Spinal cord (tissue), 9 donors: ENCODE measurements at regions not wholly inside any gene's neighbourhood (a gene's known extent, or its start where the extent isn't known, plus 50 kb on each side); places are given as distances from the start of the nearest gene placed in this dataset.
"Not testable (repeated sequence)": the region's sequence is repeated elsewhere in the genome, so short reads cannot be mapped to it uniquely, and the experiment has no call there.

Experiments
- DNase-seq, 6 donors: peaks; one replicate each; pipeline versions ENCODE4 v3.0.0 to v3.0.0-alpha.2; 2013 to 2015; ENCODE audit warnings: low spot score in 6 of 6, low read depth in 4 of 6
- H3K27ac ChIP-seq: one replicate; pipeline ENCODE4 v1.5.1; 2013; ENCODE audit warnings: low read depth, low read length, control low read depth
- H3K27me3 ChIP-seq: one replicate; pipeline ENCODE4 v1.6.1; 2013; ENCODE audit warnings: low read length; ENCODE audit not compliant: control insufficient read depth, insufficient read depth
- H3K36me3 ChIP-seq: one replicate; pipeline ENCODE4 v1.6.1; 2013; ENCODE audit warnings: low read length; ENCODE audit not compliant: control insufficient read depth, insufficient read depth
- H3K4me1 ChIP-seq: one replicate; pipeline ENCODE4 v1.6.1; 2013; ENCODE audit warnings: low read length; ENCODE audit not compliant: control insufficient read depth, insufficient read depth
- H3K4me3 ChIP-seq: one replicate; pipeline ENCODE4 v1.5.1; 2013; ENCODE audit warnings: low read depth, low read length, control low read depth
- H3K9me3 ChIP-seq: one replicate; pipeline ENCODE4 v1.6.1; 2013; ENCODE audit warnings: low read length; ENCODE audit not compliant: control insufficient read depth, insufficient read depth
- WGBS: methylation state at CpG from one replicate; pipeline ENCODE4 v1.1.5; 2013; ENCODE audit warnings: missing lambda C conversion rate; ENCODE audit not compliant: insufficient coverage; 5-methylcytosine and 5-hydroxymethylcytosine counted together
- donor health status: healthy.

GRCh38 chr2:23041443-23041842, 343.5 kb upstream of the KLHL29 start:
- no peaks in the 10 kb centered on the region for H3K27me3 ChIP-seq
- H3K36me3 ChIP-seq = no peaks in the 10 kb centered on the region
- no peak overlapping the region for H3K4me3 ChIP-seq
- H3K4me1 ChIP-seq = peaks cover 5% of the 10 kb centered on the region
- no peak for DNase-seq
- 46% methylated on average over 1 of the region's 1 CpG for WGBS
- H3K27ac ChIP-seq = no peak overlapping the region
- no peaks in the 10 kb centered on the region for H3K9me3 ChIP-seq

GRCh38 chr2:23042216-23042906, 342.6 kb upstream of the KLHL29 start:
- WGBS = 72% methylated on average over 7 of the region's 7 CpGs
- Histone ChIP-seq H3K9me3 (no peaks in the 10 kb centered on the region), H3K27me3 (no peaks in the 10 kb centered on the region), H3K4me1 (peaks cover 5% of the 10 kb centered on the region), H3K27ac (no peak overlapping the region), H3K36me3 (no peaks in the 10 kb centered on the region), H3K4me3 (no peak overlapping the region)
- DNase-seq = no peak

DNA sequence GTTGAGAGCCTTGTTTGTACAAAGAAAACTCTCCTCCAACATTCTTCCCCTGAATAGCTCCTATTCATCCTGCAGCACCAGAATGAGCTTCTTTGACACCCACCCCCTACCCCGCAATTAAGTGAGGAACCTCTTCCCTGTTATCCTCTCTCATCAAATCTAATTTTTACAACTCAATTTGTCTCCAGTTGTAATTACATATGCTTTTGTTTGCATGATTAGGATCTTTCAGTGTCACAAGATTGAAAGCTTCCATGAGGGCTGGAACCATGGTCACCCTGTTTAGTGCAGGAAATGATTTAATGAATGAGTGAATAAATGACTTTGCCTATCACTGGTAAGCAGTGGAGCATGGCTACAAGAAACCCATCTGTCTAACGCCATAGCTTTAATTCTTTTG, 334.6 kb upstream of the KLHL29 start:
- H3K4me1 ChIP-seq = no peaks in the 10 kb centered on the region
- H3K9me3 ChIP-seq = no peaks in the 10 kb centered on the region
- H3K36me3 ChIP-seq = no peaks in the 10 kb centered on the region
- H3K27ac ChIP-seq = no peak overlapping the region
- no peak overlapping the region for H3K4me3 ChIP-seq
- peaks cover 2% of the 10 kb centered on the region for H3K27me3 ChIP-seq
- WGBS = 80% methylated on average over 1 of the region's 2 CpGs
- no peak for DNase-seq

DNA sequence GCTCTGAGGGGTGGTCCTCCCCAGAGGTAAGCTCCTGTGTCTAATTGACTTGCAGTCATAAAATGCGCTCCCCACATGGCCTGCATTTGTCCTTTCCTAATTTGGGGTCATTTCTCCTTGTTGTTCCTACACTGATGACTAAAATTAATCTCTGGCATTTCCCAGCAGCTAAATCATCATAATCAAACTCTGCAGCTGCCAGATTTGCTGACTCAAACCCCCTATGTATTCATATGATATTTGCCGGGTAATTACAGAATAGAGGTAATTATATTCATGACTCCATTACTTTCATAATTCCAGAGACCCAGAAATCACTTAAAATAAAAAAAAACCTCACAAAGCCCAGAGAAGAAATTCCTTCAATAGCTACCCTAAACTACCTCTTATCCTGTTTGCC, 331.4 kb upstream of the KLHL29 start:
- no peak overlapping the region for H3K27ac ChIP-seq
- H3K4me3 ChIP-seq = no peak overlapping the region
- no peaks in the 10 kb centered on the region for H3K4me1 ChIP-seq
- H3K27me3 ChIP-seq = peaks cover 2% of the 10 kb centered on the region
- no peaks in the 10 kb centered on the region for H3K9me3 ChIP-seq
- peak in 1 of 6 donors; percentile 76 for DNase-seq
- no peaks in the 10 kb centered on the region for H3K36me3 ChIP-seq
- WGBS = 91% methylated on average over 1 of the region's 2 CpGs

- Histone ChIP-seq H3K4me3 (no peak overlapping the region), H3K27me3 (peaks cover 2% of the 10 kb centered on the region), H3K9me3 (no peaks in the 10 kb centered on the region), H3K36me3 (no peaks in the 10 kb centered on the region), H3K27ac (no peak overlapping the region), H3K4me1 (no peaks in the 10 kb centered on the region)
- no peak for DNase-seq
- 68% methylated on average over 2 of the region's 4 CpGs for WGBS
These were observed 329.7 kb upstream of the KLHL29 start for GRCh38 chr2:23055251-23055650.

DNA sequence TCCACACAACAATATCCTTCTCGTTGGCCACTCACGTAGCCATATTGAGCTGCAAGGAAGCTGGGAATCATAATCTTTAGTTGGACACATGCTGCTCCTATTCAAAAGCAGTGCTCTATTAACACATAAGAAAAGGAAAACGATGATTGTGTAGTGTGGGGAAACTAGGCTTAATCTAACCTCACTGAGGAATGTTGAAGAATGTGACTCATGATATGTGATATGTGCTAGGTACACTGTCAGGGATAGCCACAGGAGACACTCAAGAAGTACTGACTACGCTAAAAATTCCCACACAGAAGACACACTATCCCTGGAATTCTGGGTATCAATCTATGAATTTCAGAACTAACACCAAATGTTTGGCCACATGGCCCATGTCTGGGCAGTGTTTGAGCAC, 328.1 kb upstream of the KLHL29 start:
- H3K27me3 ChIP-seq, H3K4me3 ChIP-seq, H3K9me3 ChIP-seq, DNase-seq, H3K4me1 ChIP-seq, H3K27ac ChIP-seq, H3K36me3 ChIP-seq: not testable (repeated sequence)
- 100% methylated on average over 1 of the region's 4 CpGs for WGBS

- Histone ChIP-seq H3K9me3 (no peaks in the 10 kb centered on the region), H3K4me3 (no peak overlapping the region), H3K36me3 (no peaks in the 10 kb centered on the region), H3K27me3 (peaks cover 2% of the 10 kb centered on the region), H3K27ac (no peak overlapping the region), H3K4me1 (no peaks in the 10 kb centered on the region)
- no peak for DNase-seq
- WGBS = 89% methylated on average over 7 of the region's 9 CpGs
These were observed 326.5 kb upstream of the KLHL29 start for GRCh38 chr2:23058435-23058834.

DNA sequence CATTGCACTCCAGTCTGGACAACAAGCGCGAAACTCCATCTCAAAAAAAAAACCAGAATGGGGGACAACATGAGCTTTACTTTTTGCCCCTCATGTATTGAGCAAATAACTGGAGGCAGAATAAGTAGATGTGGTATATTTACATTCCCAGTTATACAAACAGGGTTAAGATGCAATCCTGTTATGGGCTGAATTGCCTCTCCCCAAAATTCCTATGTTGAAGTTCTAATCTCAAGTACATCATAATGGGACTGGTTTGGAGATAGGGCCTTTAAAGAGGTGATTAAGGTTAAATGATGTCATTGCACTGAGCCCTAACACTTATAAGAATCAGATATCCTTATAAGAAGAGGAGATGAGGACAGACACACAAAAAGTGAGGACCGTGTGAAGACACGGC, 319.8 kb upstream of the KLHL29 start:
- Histone ChIP-seq H3K4me1 (no peaks in the 10 kb centered on the region), H3K27ac (no peak overlapping the region), H3K27me3 (no peaks in the 10 kb centered on the region), H3K4me3 (no peak overlapping the region), H3K9me3 (no peaks in the 10 kb centered on the region), H3K36me3 (no peaks in the 10 kb centered on the region)
- 87% methylated on average over 2 of the region's 4 CpGs for WGBS
- no peak for DNase-seq

DNA sequence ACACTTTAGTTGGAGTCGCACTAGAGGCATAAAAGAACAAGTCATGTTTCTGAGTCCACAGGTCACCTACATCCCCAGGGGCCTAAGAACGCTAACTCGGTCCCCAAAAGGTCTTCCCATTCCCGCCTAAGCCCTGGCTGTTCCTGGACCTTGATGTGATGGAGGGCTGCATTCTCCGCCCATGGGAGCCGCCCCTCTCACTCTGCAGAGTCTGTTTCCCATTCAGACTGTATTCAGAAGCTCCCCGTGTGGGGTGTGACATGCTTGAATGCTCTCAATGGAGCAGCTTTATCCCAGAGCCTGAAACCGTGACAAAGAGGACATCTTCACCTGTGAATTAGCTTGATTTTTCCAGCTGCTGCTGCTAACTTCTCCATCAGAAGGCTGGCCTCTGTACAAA, 319.0 kb upstream of the KLHL29 start:
- no peak overlapping the region for H3K4me3 ChIP-seq
- no peaks in the 10 kb centered on the region for H3K36me3 ChIP-seq
- no peaks in the 10 kb centered on the region for H3K4me1 ChIP-seq
- H3K27ac ChIP-seq = no peak overlapping the region
- no peaks in the 10 kb centered on the region for H3K27me3 ChIP-seq
- no peaks in the 10 kb centered on the region for H3K9me3 ChIP-seq
- 50% methylated on average over 2 of the region's 8 CpGs for WGBS
- DNase-seq = no peak

GRCh38 chr2:23066686-23067085, 318.3 kb upstream of the KLHL29 start:
- Histone ChIP-seq H3K36me3 (no peaks in the 10 kb centered on the region), H3K27me3 (no peaks in the 10 kb centered on the region), H3K27ac (no peak overlapping the region), H3K9me3 (no peaks in the 10 kb centered on the region), H3K4me1 (no peaks in the 10 kb centered on the region), H3K4me3 (no peak overlapping the region)
- no CpG with 5 or more reads among the region's 3 CpGs for WGBS
- no peak for DNase-seq
